Esophagus (tissue), 2 donors: ENCODE measurements at regions not wholly inside any gene's neighbourhood (a gene's known extent, or its start where the extent isn't known, plus 50 kb on each side); places are given as distances from the start of the nearest gene placed in this dataset.

Experiments
- H3K27ac ChIP-seq, 2 donors: one replicate each; pipeline ENCODE4 v1.5.1; 2013; ENCODE audit warnings: low read depth in 2 of 2, mild to moderate bottlenecking in 2 of 2, inconsistent platforms in 1 of 2, low read length in 1 of 2, moderate library complexity in 1 of 2
- H3K27me3 ChIP-seq, 2 donors: one replicate each; pipeline ENCODE4 v1.6.1; 2013; ENCODE audit warnings: low read length in 2 of 2, control low read depth in 1 of 2, mild to moderate bottlenecking in 1 of 2; ENCODE audit not compliant: insufficient read depth in 2 of 2, control insufficient read depth in 1 of 2
- H3K36me3 ChIP-seq, 2 donors: one replicate each; pipeline ENCODE4 v1.6.1; 2013; ENCODE audit warnings: low read length in 1 of 2; ENCODE audit not compliant: control insufficient read depth in 2 of 2, insufficient read depth in 2 of 2
- H3K4me1 ChIP-seq, 2 donors: one replicate each; pipeline ENCODE4 v1.6.1; 2013; ENCODE audit warnings: low read length in 1 of 2; ENCODE audit not compliant: control insufficient read depth in 2 of 2, insufficient read depth in 2 of 2
- H3K4me3 ChIP-seq, 2 donors: one replicate each; pipeline ENCODE4 v1.5.1; 2013; ENCODE audit warnings: low read length in 2 of 2, mild to moderate bottlenecking in 2 of 2, low read depth in 1 of 2, moderate library complexity in 1 of 2
- H3K9me3 ChIP-seq, 2 donors: one replicate each; pipeline ENCODE4 v1.6.1; 2013; ENCODE audit warnings: mild to moderate bottlenecking in 2 of 2, low read depth in 1 of 2, low read length in 1 of 2, moderate library complexity in 1 of 2; ENCODE audit not compliant: control insufficient read depth in 2 of 2, insufficient read depth in 1 of 2
- WGBS, 2 donors: extraction: QIAGEN DNeasy Blood & Tissue Kit; methylation state at CpG; one replicate each; pipeline ENCODE4 v1.1.7; 2013; 5-methylcytosine and 5-hydroxymethylcytosine counted together
- donor health status: healthy with polysubstance abuse.
- donor health status: Bipolar disorder and iron deficiency.

DNA sequence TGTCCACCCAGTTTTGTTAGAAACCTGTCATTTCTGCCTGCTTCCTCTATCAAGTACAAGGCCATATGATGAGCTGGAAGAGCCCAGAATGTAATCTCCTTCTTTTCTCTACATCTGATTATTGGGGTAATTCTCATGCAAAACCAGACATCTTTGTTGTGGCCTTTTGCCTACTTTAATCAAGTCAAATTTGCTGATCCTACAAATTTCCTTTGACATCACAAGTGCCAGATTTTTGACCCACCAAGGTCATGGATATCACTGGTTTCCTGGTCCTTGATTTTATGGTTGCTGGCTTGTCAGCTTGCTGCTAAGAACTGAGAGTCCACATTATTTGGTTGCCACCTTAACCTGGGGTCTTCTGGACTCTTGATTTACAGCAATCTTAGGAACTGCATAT lies 336.1 kb downstream of the TFEC start:
- Histone ChIP-seq H3K4me3 (no peak overlapping the region), H3K36me3 (no peaks in the 10 kb centered on the region), H3K27ac (no peak overlapping the region), H3K27me3 (no peaks in the 10 kb centered on the region), H3K4me1 (no peaks in the 10 kb centered on the region), H3K9me3 (no peaks in the 10 kb centered on the region)

DNA sequence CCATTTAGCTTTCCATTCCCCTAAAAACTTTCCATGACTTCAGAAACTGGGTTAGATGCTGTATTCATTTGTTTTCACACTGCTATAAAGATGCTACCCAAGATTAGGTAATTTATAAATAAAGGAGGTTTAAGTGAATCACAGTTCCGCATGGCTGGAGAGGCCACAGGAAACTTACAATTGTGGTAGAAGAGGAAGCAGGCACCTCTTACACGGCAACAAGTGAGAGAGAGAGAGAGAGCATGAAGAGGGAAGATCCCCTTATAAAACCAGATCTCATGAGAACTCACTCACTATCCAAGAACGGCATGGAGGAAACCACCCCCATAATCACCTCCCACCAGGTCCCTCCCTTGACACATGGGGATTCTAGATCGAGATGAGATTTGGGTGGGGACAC lies 336.8 kb downstream of the TFEC start:
- no peak overlapping the region for H3K4me3 ChIP-seq
- no peak overlapping the region for H3K27ac ChIP-seq
- no peaks in the 10 kb centered on the region for H3K4me1 ChIP-seq
- 74 to 80% methylated on average over 4 of the region's 4 CpGs for WGBS, 2 donors
- no peaks in the 10 kb centered on the region for H3K9me3 ChIP-seq
- H3K36me3 ChIP-seq, result no peaks in the 10 kb centered on the region
- H3K27me3 ChIP-seq, result no peaks in the 10 kb centered on the region

DNA sequence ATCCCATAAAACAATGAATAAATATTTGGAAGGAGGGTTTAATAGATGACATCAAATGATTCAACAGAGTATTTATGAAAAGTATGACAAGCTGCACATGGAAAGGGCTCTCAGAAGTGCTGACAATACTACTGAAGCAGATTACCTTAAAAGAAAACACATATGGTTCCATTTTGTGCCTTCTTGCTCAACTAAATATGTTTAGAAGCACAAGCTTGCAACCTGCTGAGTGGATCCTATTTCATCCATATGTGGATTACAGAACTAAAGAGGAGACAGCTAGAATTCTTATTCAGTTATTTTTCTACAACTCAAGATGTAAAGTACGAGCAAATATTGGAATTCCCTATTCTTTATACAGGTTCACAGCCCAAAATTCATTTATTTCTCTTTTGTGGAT lies 340.6 kb downstream of the TFEC start:
- Histone ChIP-seq H3K9me3 (no peaks in the 10 kb centered on the region), H3K4me3 (no peak overlapping the region), H3K4me1 (no peaks in the 10 kb centered on the region), H3K36me3 (no peaks in the 10 kb centered on the region), H3K27ac (no peak overlapping the region), H3K27me3 (no peaks in the 10 kb centered on the region)
- WGBS, 2 donors, result 81 to 82% methylated on average over 1 of the region's 1 CpG

DNA sequence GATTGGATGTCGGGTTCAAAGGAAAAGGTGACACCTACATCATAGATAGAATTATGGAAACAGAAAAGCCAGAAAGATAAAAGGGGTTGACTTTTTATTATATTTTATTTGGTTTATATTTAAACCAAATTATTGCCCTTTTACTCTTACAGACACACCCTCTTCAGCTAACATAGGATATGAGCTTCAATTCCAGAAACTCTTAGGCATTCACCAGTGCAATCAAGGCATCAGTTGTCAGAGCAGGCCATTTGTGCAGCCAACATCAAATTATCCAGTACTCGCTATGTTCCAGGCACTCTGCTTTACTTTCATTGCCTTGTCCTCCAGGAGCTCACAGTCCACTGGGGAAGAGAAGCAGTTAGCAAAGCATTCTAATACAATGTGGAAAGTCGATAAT lies 347.5 kb downstream of the TFEC start:
- no peak overlapping the region for H3K27ac ChIP-seq
- 91 to 96% methylated on average over 3 of the region's 3 CpGs for WGBS, 2 donors
- no peaks in the 10 kb centered on the region for H3K36me3 ChIP-seq
- H3K4me3 ChIP-seq, result no peak overlapping the region
- H3K9me3 ChIP-seq, result no peaks in the 10 kb centered on the region
- no peaks in the 10 kb centered on the region for H3K4me1 ChIP-seq
- no peaks in the 10 kb centered on the region for H3K27me3 ChIP-seq

DNA sequence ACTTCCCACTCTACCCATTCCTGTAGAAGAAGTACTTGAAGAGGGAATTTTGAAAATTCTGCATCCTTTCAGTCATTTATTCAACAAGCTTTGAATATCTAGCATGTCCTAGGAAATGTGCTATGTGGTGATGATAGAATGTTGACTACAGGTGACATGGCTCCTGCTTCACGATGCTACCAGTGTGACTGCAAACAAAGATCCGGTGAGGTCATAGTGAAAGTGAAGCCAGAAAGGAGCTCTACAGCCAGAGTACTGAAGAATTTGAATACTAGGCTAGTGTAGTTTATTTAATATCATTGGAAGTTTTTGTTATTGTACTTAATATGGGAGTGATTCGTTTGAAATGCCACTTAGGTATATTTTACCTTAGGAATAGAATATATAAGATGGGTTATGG lies 348.1 kb downstream of the TFEC start:
- Histone ChIP-seq H3K4me3 (no peak overlapping the region), H3K4me1 (no peaks in the 10 kb centered on the region), H3K36me3 (no peaks in the 10 kb centered on the region), H3K27ac (no peak overlapping the region), H3K27me3 (no peaks in the 10 kb centered on the region), H3K9me3 (no peaks in the 10 kb centered on the region)
- WGBS, 2 donors, result 61 to 74% methylated on average over 3 of the region's 3 CpGs

DNA sequence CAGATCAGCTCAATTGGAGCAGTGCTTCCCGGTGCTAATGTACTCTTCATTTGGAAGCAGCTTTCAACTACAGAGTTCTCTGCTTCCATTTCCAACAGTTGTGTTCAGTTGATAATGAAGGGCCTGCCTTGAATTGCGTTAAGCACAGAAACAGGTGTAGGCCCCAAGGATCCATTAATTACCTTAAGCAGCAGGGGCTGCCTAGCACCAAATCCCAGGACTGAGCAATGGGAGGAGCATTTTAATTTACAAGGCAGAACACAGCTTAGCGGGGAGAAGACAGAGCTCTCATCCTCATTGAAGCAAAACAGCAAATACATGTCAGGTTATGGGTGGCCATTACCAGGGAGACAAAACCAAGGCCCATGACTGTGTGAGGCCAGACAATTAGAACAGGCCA lies 349.6 kb downstream of the TFEC start:
- WGBS, 2 donors, result 88 to 95% methylated on average over 3 of the region's 3 CpGs
- H3K4me3 ChIP-seq, result no peak overlapping the region

DNA sequence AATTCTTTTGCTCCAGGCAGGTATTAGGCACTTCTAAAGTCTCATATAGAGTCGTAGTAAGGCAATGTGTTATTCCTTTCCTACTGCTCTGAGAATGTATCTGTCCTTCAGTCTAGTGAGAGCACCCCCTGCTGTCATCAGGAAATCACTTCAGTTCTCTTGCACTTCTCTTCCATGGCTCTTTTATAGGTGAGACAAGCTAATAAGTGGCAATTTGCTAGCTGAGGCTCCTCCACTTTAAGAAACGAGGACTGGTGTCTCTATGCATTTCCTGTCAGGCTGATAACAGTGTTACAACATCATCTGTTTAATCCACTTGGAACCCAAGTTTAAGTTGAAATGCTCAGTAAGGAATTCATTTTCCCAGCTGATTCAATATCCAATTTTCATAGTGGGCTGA lies 350.6 kb downstream of the TFEC start:
- Histone ChIP-seq H3K9me3 (no peaks in the 10 kb centered on the region), H3K27me3 (no peaks in the 10 kb centered on the region), H3K4me3 (no peak overlapping the region), H3K4me1 (no peaks in the 10 kb centered on the region), H3K36me3 (no peaks in the 10 kb centered on the region), H3K27ac (no peak overlapping the region)
- 36 to 39% methylated on average over 2 of the region's 2 CpGs for WGBS, 2 donors

More for the DNA sequence above, 349.6 kb downstream of the TFEC start:
- H3K36me3 ChIP-seq, result no peaks in the 10 kb centered on the region
- H3K9me3 ChIP-seq, result no peaks in the 10 kb centered on the region
- H3K27ac ChIP-seq, result no peak overlapping the region
- H3K4me1 ChIP-seq, result no peaks in the 10 kb centered on the region
- no peaks in the 10 kb centered on the region for H3K27me3 ChIP-seq

DNA sequence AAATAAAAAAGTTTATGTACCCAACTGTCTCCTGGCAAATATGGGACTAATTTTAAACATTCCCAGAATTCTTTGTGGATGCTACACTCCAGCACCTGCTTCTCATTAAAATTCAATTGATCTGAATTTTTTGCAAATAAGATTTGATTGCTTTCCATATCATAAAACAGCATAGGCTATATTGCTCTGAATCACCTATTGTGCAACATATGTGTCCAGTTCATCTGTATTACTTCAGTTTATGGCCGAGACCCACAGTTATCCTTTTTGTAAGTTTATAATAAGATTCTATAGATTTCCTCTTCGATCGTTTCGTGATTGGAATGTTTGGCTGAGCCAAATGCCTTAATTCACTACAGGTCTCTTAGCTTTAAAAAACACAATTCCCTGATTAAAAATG lies 351.1 kb downstream of the TFEC start:
- 93 to 96% methylated on average over 4 of the region's 4 CpGs for WGBS, 2 donors
- no peaks in the 10 kb centered on the region for H3K27me3 ChIP-seq
- no peak overlapping the region for H3K4me3 ChIP-seq
- H3K36me3 ChIP-seq, result no peaks in the 10 kb centered on the region
- H3K4me1 ChIP-seq, result no peaks in the 10 kb centered on the region
- H3K27ac ChIP-seq, result no peak overlapping the region
- H3K9me3 ChIP-seq, result no peaks in the 10 kb centered on the region

DNA sequence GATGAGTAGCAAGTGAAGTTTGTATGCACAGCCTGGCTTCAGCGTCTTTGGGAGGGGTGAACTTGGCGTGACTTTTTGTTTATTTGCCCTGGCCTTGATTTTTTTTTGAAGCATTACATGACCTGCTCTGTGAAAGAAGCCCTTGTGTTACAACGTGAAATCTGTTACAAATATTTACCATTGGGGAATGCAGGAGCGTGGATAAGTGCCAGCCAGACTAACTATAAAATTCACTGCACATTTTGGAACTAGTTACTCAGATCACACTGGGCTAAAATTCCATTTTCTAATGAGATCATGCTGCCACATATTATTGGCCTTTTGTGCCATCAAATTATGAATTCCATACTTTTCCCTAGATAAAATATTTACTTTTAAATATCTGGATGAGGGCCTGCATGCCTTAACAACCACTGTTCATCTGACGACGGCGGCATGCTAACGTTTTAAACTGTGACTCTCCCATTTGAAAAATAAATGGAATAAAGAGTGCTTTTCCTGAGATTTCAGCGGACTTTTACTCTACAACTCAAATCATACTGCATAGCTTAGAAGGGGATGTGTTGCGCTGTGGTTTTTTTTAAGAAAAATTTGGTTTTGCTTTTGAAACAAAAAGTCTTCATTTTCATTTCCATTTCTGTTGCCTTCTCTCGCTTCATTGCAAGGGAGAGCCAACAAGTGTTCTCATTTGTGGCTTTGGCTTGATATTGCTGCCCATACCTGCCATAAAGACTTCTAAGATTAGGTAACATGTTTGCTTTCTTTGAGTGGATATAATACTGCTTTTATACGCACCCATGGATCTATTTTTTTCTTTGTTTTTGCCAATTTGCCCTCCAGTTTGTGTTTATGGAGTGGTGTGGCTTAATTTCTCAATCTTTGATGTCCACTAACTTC lies 352.2 kb downstream of the TFEC start:
- no peaks in the 10 kb centered on the region for H3K27me3 ChIP-seq
- H3K27ac ChIP-seq, result no peak overlapping the region
- 55 to 61% methylated on average over 12 of the region's 12 CpGs for WGBS, 2 donors
- H3K4me3 ChIP-seq, result no peak overlapping the region
- H3K36me3 ChIP-seq, result no peaks in the 10 kb centered on the region
- H3K4me1 ChIP-seq, result no peaks in the 10 kb centered on the region
- H3K9me3 ChIP-seq, result no peaks in the 10 kb centered on the region

DNA sequence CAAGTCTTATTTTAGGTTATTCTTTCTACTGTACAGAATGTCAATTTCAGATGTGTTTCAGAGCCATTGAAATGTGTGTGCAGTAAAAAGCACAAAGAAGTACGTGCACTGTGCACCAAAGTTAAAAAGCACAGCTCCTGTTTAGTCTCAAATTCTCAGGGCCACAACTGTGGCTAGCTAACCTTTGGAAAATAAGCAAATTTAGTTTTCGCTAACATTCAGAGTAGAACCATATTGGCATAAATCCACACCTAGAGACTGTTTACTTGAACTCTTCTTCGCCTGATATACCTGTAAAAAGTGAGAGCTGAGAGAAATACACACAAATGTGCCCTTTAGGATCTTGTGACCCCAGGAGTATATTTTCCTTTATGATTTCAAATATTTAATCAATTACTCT lies 353.9 kb downstream of the TFEC start:
- 88 to 89% methylated on average over 3 of the region's 3 CpGs for WGBS, 2 donors
- Histone ChIP-seq H3K4me3 (no peak overlapping the region), H3K36me3 (no peaks in the 10 kb centered on the region), H3K9me3 (no peaks in the 10 kb centered on the region), H3K27me3 (no peaks in the 10 kb centered on the region), H3K4me1 (no peaks in the 10 kb centered on the region), H3K27ac (no peak overlapping the region)
